Posterior vena cava (tissue), 2 donors: ENCODE measurements at regions not wholly inside any gene's neighbourhood (a gene's known extent, or its start where the extent isn't known, plus 50 kb on each side); places are given as distances from the start of the nearest gene placed in this dataset.

Experiments
- DNase-seq: peaks from one replicate; pipeline ENCODE4 v3.0.0-alpha.2; 2020; ENCODE audit warnings: low spot score
- intact Hi-C, 2 donors: fragments of 100-400 bp; cut with DNase I; formaldehyde crosslinking; loops; one replicate each; pipeline versions ENCODE4 v1.14.1 to v1.14.2; 2022 to 2023
- donor health status: DM: yes; HTN: yes; CAD: no.
- donor health status: DM: yes; HTN: yes; CAD: no.

DNA sequence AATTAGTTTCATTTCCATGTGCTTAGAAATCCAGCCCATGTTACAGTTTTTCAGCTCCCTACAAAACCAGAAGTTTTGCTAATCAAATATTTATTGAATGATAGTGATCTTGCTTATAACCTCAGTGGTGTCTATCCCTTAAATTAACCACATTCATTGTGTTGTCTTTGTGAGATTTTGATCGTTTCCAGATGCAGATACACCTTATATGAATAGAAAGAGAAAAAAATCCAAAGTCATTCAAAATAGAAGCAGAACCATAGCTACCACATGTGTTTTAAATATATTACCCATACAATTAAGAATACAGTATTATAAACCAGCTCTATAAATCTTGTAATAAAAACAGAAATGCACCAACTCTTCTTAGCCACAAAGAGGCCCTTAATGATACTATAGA is 60.6 kb upstream of the RREB1 start:
- intact Hi-C loops: no loop called here
- DNase-seq: no peak

DNA sequence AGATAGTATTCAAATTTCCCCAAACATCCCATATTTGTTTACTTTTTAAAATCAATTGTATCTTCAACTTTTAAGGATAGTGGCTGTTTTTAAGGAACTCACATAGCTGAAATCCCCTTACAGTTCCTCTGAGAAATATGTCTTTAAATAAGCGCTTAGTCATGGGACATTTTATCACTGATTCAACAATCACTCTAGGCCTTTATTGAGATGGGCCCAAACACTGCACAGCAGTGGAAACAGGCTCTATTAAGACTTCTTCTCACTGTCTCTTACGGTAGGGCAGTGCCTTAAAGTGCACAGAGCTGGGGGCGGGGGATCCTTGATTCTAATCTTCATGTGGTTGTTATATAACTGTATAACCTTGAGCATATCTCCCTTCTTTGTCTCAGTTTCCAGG is 59.8 kb upstream of the RREB1 start:
- DNase-seq: no peak
- intact Hi-C loops: no loop called here

DNA sequence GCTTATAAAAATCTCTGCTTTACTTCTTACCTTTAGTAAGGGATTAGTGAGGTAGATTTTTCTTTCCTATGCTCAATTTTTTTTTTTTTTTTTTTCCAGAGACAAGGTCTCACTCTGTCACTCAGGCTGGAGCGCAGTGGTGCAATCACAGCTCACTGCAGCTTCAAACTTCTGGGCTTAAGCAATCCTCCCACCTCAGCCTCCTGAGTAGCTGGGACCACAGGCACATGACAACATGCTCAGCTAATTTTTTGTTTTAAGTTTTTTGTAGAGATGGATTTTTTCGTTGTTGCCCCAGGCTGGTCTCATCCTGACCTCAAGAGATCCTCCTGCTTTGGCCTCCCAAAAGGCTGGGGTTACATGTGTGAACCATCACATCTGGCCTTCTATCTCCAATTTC is 58.9 kb upstream of the RREB1 start:
- intact Hi-C loops: no loop called here

DNA sequence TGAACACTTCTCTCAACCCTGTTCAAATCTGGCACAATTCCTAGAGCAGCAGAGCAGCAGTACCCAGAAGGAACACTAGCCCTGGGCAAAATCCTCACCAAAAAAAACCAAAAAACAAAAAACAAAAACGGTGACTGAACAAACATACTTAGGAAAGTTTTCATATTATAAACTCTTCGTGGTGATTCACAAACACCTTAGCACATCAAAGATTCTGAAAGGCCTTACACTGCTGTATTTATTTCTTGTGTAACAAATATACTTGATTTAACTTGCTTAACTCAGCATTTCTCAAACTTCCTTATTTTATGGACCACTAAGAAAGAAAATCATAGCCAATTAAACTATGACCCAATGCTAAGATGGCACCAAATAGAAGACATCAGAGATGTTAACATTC is 57.8 kb upstream of the RREB1 start:
- intact Hi-C loops: no loop called here

More for the DNA sequence above, 58.9 kb upstream of the RREB1 start:
- no peak for DNase-seq

DNA sequence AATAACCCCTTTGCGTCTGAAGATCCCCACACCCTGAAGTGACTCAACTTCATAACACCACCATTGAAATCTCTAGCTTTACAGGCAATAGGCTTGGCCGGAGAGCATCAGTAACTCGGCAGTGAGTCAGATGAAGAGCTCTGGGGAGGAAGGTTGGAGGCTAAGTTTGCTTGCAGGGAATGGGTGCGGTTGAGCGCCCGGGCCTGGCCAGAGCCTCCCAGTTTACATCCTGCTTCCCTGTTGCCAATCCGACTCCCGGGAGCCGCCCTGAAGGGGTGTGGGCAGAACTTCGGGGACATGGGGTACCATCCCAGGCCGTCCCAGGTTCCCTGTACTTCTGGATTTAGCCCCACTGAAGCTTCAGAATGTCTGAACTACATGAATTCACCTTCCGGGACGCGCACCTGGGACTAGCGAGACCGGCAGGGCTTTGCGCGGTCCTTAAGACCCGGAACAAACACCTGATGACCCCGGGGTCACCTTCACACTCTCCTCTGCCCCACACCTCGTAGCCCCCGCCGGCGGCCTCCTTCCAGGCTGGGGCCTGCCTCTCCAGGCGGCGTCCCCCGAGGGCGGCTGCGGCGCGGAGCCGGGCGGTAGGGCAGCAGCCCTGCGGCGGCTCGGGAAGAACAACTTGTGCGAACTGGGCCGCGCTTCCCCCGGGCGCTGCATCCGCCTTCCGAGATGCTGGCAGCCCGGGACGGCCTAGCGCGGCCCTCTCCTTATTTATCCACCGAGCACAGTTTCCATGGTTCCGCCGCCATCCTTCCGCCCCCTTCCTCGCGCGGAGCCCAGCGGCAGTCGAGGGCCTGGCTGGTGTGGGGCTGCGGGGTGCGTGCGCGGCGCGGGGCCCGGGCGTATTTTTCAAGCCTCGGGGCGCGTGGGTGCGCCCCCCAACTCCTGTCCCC is 56.6 kb upstream of the RREB1 start:
- peak; percentile 90 for DNase-seq
- intact Hi-C loops: no loop called here

More for the DNA sequence above, 57.8 kb upstream of the RREB1 start:
- no peak for DNase-seq

DNA sequence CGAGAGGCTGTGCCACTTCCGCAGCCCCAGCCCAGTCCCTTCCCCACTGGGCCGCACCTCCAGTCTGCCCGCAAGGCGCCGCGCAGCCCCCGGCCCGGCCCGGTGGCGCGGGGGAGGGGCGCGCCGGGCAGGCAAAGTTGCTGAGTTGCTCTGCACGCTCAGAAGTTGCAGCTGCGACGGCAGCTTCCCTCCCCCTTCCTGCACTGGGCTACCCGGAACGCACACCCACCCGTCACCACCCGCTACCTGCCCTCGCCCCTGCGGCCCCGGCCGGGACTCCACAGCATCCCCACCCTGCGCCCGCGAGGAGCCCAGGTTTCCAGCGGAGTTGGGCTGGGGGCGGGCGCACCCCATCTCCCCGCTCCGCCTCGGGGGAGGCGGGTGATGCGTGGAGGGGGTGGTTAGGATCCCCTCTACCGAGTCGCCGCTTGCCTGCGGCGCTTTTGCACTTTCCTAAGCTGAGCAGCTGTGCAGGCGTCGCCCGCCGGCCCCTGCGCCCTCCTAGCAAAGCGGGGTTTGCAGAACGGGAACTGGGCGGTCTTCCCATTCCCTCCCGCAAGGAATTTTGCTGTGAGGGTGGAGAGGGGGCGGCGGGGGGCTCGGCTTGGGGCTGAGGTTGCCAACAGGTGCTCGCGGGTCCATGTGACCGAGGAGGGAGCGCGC is 55.9 kb upstream of the RREB1 start:
- DNase-seq: peak; percentile 84
- intact Hi-C loops: no loop called here

DNA sequence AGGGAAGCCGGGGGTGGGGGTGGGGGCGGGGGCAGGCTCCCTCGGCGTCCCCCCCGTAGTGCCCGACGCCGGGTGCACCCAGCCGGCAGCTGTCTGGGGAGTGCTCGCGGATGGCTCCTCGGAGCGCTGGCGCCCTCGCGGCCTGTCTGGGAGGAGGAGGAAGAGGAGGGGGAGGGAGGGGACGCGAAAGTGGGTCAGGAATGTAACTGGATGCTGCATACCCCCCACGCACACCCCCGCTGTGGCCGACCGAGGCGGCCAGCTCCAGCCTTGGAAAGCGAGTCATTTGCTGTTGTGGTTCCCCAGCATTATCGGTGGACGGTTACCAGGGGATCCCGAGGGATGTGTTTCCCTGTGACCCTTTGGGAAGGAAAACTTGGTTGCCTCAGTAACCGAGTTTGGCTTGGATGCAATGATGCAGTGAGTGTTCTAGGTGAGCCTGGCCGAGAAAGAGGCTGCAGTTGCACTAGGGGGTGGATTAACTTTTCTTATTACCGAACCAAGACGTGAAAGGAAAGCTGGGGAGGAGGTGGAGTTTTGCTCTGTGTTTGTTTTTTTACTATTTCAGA is 55.2 kb upstream of the RREB1 start:
- peak; percentile 88 for DNase-seq
- intact Hi-C loops: no loop called here

DNA sequence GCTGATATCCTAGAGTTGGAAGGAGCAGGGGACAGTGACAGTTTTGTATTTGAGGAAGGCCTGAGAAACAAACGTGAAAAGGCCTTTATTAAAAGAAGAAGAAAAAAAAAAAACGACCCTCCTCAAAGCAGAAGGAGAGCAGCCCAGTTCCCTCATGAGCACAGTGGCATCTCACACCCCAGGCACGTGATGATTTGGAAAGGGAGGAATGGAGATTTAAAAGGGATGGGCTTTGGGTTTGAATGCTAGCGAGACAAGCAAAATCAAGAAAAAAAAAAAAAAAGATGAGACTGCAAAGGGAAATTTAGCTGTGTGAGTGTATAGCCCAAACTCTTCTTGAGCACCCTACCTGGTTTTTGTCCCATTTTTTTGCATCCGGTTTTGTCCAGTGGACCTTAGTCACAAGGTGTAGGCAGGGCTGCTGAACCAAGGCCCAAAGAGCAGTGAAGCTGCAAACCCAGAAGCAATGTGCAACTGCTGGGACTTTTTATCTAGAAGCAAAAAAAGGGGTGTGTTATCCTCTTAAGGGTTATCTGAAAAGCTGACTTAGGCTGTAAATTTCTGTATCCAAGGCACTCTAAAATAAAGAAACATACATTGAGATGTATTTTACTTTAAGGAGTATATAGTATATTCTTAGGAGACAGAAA is 54.5 kb upstream of the RREB1 start:
- intact Hi-C loops: no loop called here

More for the DNA sequence above, 54.5 kb upstream of the RREB1 start:
- no peak for DNase-seq
